ENCODE measurements at regions not wholly inside any gene's neighbourhood (a gene's known extent, or its start where the extent isn't known, plus 50 kb on each side); places are given as distances from the start of the nearest gene placed in this dataset.

DNA sequence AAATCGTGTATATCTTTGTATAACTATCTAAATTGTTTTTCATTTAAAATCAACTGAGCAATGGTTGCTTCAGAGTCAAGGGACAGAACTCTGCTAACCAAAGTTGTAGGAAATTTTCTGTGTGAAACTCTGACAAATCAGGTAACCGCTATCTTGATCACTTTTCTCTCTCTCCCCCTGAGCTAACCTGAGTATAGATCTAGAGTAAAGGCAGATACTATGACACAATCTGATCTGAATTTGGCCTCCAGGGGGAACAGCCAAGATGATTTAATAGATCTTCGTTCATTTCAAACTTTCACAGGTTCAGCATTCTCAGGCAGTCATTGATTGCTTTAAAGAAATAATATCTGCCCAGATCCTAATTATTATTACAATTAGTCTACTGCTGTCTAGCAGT lies 472.8 kb downstream of the NUF2 start:
- H3K9me3 ChIP-seq (ENCODE audit: low read length) = no peaks in the 10 kb centered on the region
- no peaks in the 10 kb centered on the region for H3F3A ChIP-seq (ENCODE audit: insufficient read depth, low read length, poor library complexity, severe bottlenecking)
- no peak overlapping the region for H3K4me2 ChIP-seq (ENCODE audit: low read length)
- no peaks in the 10 kb centered on the region for H3K79me2 ChIP-seq (replicated peaks; ENCODE audit: insufficient read depth, low read length)
- no peaks in the 10 kb centered on the region for H4K20me1 ChIP-seq (ENCODE audit: insufficient read depth)
- no peaks in the 10 kb centered on the region for H3K9me2 ChIP-seq (ENCODE audit: insufficient read depth, low read length)
- no peak overlapping the region for H2AFZ ChIP-seq (ENCODE audit: low read depth, low read length)
- H3K27ac ChIP-seq (ENCODE audit: low read length) = no peak overlapping the region
- TF ChIP-seq EZH2 (IDR thresholded peaks at IDR 0.05; ENCODE audit: borderline replicate concordance, insufficient read depth, low read length, poor library complexity, severe bottlenecking) (no peak), SMC3 (conservative IDR thresholded peaks at IDR 0.05; ENCODE audit: poor library complexity) (no peak), POLR2AphosphoS5 (IDR thresholded peaks at IDR 0.05) (no peak), TAF1 (IDR thresholded peaks at IDR 0.05; ENCODE audit: low read depth) (no peak), MXI1 (conservative IDR thresholded peaks at IDR 0.05; ENCODE audit: poor library complexity, severe bottlenecking) (no peak), RAD21 (conservative IDR thresholded peaks at IDR 0.05) (no peak), EP300 (conservative IDR thresholded peaks at IDR 0.05; ENCODE audit: poor library complexity, severe bottlenecking) (no peak)
- TF ChIP-seq, protein P1, sequence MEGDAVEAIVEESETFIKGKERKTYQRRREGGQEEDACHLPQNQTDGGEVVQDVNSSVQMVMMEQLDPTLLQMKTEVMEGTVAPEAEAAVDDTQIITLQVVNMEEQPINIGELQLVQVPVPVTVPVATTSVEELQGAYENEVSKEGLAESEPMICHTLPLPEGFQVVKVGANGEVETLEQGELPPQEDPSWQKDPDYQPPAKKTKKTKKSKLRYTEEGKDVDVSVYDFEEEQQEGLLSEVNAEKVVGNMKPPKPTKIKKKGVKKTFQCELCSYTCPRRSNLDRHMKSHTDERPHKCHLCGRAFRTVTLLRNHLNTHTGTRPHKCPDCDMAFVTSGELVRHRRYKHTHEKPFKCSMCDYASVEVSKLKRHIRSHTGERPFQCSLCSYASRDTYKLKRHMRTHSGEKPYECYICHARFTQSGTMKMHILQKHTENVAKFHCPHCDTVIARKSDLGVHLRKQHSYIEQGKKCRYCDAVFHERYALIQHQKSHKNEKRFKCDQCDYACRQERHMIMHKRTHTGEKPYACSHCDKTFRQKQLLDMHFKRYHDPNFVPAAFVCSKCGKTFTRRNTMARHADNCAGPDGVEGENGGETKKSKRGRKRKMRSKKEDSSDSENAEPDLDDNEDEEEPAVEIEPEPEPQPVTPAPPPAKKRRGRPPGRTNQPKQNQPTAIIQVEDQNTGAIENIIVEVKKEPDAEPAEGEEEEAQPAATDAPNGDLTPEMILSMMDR (IDR thresholded peaks at IDR 0.05; ENCODE audit: poor library complexity, severe bottlenecking) = no peak
- TF ChIP-seq, protein P2, sequence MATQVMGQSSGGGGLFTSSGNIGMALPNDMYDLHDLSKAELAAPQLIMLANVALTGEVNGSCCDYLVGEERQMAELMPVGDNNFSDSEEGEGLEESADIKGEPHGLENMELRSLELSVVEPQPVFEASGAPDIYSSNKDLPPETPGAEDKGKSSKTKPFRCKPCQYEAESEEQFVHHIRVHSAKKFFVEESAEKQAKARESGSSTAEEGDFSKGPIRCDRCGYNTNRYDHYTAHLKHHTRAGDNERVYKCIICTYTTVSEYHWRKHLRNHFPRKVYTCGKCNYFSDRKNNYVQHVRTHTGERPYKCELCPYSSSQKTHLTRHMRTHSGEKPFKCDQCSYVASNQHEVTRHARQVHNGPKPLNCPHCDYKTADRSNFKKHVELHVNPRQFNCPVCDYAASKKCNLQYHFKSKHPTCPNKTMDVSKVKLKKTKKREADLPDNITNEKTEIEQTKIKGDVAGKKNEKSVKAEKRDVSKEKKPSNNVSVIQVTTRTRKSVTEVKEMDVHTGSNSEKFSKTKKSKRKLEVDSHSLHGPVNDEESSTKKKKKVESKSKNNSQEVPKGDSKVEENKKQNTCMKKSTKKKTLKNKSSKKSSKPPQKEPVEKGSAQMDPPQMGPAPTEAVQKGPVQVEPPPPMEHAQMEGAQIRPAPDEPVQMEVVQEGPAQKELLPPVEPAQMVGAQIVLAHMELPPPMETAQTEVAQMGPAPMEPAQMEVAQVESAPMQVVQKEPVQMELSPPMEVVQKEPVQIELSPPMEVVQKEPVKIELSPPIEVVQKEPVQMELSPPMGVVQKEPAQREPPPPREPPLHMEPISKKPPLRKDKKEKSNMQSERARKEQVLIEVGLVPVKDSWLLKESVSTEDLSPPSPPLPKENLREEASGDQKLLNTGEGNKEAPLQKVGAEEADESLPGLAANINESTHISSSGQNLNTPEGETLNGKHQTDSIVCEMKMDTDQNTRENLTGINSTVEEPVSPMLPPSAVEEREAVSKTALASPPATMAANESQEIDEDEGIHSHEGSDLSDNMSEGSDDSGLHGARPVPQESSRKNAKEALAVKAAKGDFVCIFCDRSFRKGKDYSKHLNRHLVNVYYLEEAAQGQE (IDR thresholded peaks at IDR 0.05; ENCODE audit: borderline replicate concordance) = no peak
- no peak overlapping the region for H3K4me3 ChIP-seq (ENCODE audit: low read length)
- no peaks in the 10 kb centered on the region for H3K36me3 ChIP-seq (ENCODE audit: insufficient read depth, low read length)
- no peak overlapping the region for H3K9ac ChIP-seq (ENCODE audit: low read length)
- H3K27me3 ChIP-seq (ENCODE audit: insufficient read depth, low read depth, low read length) = no peaks in the 10 kb centered on the region

DNA sequence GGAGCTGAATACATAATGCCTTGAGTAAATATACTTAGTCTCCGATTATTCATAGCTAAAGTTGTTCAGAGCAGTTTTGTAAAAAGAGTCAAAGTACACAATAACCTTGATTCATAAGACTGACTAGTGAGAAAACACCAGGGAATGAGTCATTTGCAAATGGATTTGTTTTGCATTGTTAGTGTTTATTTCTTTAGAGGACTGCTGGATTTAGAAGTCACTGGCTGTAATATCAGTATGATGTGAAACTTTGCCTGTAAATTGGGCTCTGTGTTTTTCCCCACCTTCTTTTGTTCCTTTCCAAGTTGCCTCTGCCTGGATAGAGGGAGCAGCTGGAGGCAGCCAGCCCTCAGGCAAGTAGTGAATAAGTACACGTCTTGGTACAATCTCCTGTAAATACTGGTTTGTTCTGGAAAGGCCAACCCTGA lies 474.7 kb downstream of the NUF2 start:
- no peaks in the 10 kb centered on the region for H3K9me2 ChIP-seq (ENCODE audit: insufficient read depth, low read length)
- no peak overlapping the region for H3K4me3 ChIP-seq (ENCODE audit: low read length)
- H3K4me2 ChIP-seq (ENCODE audit: low read length) = no peak overlapping the region
- no peaks in the 10 kb centered on the region for H4K20me1 ChIP-seq (ENCODE audit: insufficient read depth)
- no peaks in the 10 kb centered on the region for H3K36me3 ChIP-seq (ENCODE audit: insufficient read depth, low read length)
- H3K79me2 ChIP-seq (replicated peaks; ENCODE audit: insufficient read depth, low read length) = no peaks in the 10 kb centered on the region
- H3K9me3 ChIP-seq (ENCODE audit: low read length) = no peaks in the 10 kb centered on the region
- no peak overlapping the region for H2AFZ ChIP-seq (ENCODE audit: low read depth, low read length)
- no peak overlapping the region for H3K9ac ChIP-seq (ENCODE audit: low read length)
- no peaks in the 10 kb centered on the region for H3F3A ChIP-seq (ENCODE audit: insufficient read depth, low read length, poor library complexity, severe bottlenecking)
- H3K27me3 ChIP-seq (ENCODE audit: insufficient read depth, low read depth, low read length) = no peaks in the 10 kb centered on the region
- TF ChIP-seq TAF1 (IDR thresholded peaks at IDR 0.05; ENCODE audit: low read depth) = no peak
- TF ChIP-seq MXI1 (conservative IDR thresholded peaks at IDR 0.05; ENCODE audit: poor library complexity, severe bottlenecking) = no peak
- TF ChIP-seq, protein P2 (IDR thresholded peaks at IDR 0.05; ENCODE audit: borderline replicate concordance) = no peak
- TF ChIP-seq, protein P1 (IDR thresholded peaks at IDR 0.05; ENCODE audit: poor library complexity, severe bottlenecking) = no peak
- no peak for TF ChIP-seq EZH2 (IDR thresholded peaks at IDR 0.05; ENCODE audit: borderline replicate concordance, insufficient read depth, low read length, poor library complexity, severe bottlenecking)
- no peak for TF ChIP-seq RAD21 (conservative IDR thresholded peaks at IDR 0.05)
- TF ChIP-seq POLR2AphosphoS5 (IDR thresholded peaks at IDR 0.05) = no peak
- TF ChIP-seq SMC3 (conservative IDR thresholded peaks at IDR 0.05; ENCODE audit: poor library complexity) = no peak
- TF ChIP-seq EP300 (conservative IDR thresholded peaks at IDR 0.05; ENCODE audit: poor library complexity, severe bottlenecking) = no peak
- H3K27ac ChIP-seq (ENCODE audit: low read length) = no peak overlapping the region

All from neural cell (in vitro differentiated cells).